Ovary (tissue), 7 donors: ENCODE measurements at regions not wholly inside any gene's neighbourhood (a gene's known extent, or its start where the extent isn't known, plus 50 kb on each side); places are given as distances from the start of the nearest gene placed in this dataset.

Source experiments
- DNase-seq, 5 donors: peaks; one replicate each; pipeline ENCODE4 v3.0.0-alpha.2; 2019 to 2020
- H3K27ac ChIP-seq, 2 donors: fragments of 200-600 bp; one replicate each; pipeline versions ENCODE4 v1.5.1 to v1.8.0; 2019 to 2022
- H3K27me3 ChIP-seq: fragments of 200-600 bp; one replicate; pipeline ENCODE4 v1.8.0; 2022
- H3K36me3 ChIP-seq: fragments of 200-600 bp; sonication (generic); one replicate; pipeline ENCODE4 v1.5.1; 2019
- H3K4me1 ChIP-seq: one replicate; pipeline ENCODE4 v1.8.1; 2013; ENCODE audit warnings: mild to moderate bottlenecking, moderate library complexity; ENCODE audit not compliant: insufficient read depth
- H3K4me3 ChIP-seq: fragments of 200-600 bp; sonication (generic); one replicate; pipeline ENCODE4 v1.5.1; 2017
- H3K9me3 ChIP-seq, 2 donors: fragments of 200-600 bp in 1 of 2; sonication (generic) in 1 of 2; one replicate each; pipeline versions ENCODE4 v1.5.1 to v1.8.1; 2013 to 2019; ENCODE audit warnings: mild to moderate bottlenecking in 1 of 2, moderate library complexity in 1 of 2
- EP300 ChIP-seq: sonication (generic); formaldehyde crosslinking; IDR thresholded peaks from one replicate; pipeline ENCODE4 v1.6.1; 2017; ENCODE audit warnings: antibody characterized with exemption
- POLR2A ChIP-seq: fragments of 450-650 bp; IDR thresholded peaks from one replicate; pipeline ENCODE4 v1.6.1; 2017; ENCODE audit warnings: antibody characterized with exemption, mild to moderate bottlenecking, moderate library complexity
- WGBS, 3 donors: extraction: QIAGEN DNeasy Blood & Tissue Kit in 1 of 3; methylation state at CpG; one replicate each; pipeline versions ENCODE4 v1.1.5 to v1.1.7; 2013 to 2017; 5-methylcytosine and 5-hydroxymethylcytosine counted together
- intact Hi-C, 4 donors: fragments of 100-400 bp; cut with DNase I; formaldehyde crosslinking; loops; one replicate each; pipeline versions ENCODE4 v1.11.0 to v1.15.1; 2022 to 2023
- TF ChIP-seq, protein P1 (sequence below), 3 donors: fragments of 450-650 bp in 2 of 3; fragments of 200-600 bp in 1 of 3; IDR thresholded peaks; one replicate each; pipeline versions ENCODE4 v1.5.1 to v1.8.0; 2016 to 2022; ENCODE audit warnings: antibody characterized with exemption in 3 of 3, mild to moderate bottlenecking in 1 of 3
- donor health status: DM: no; HTN: no; CAD: no; lungs with moderate emphysema.
- donor health status: DM: no; HTN: no; CAD: no.
- donor health status: Bipolar disorder and iron deficiency.
- donor health status: DM: no; HTN: no; CAD: no.
- donor health status: DM: yes; HTN: yes; CAD: no.

DNA sequence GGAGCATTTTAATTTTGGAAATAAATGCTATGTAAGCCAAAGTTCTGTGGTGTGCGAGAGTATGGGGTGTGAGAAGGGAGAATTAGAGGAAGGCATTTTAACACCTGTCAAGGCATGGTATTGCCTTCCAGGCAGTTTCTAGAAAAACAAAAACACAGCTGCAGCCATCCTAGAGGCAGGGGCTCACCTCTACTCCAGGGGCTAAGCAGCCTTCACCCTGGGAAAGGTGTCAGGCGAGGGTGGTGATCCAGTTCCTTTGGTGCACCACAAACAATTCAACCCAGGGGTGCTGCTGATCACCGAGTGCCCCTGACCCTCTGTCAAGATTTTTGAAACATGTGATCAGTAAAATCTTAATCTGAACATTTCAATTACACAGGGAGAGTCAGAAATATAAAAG is 59.2 kb upstream of the GPR26 start:
- Histone ChIP-seq H3K4me3 (no peak overlapping the region), H3K27me3 (no peaks in the 10 kb centered on the region), H3K9me3 (no peaks in the 10 kb centered on the region), H3K36me3 (no peaks in the 10 kb centered on the region), H3K27ac (no peak overlapping the region), H3K4me1 (no peaks in the 10 kb centered on the region)
- 23 to 31% (median 24%) methylated on average over 3 of the region's 3 CpGs for WGBS, 3 donors
- TF ChIP-seq, protein P1, sequence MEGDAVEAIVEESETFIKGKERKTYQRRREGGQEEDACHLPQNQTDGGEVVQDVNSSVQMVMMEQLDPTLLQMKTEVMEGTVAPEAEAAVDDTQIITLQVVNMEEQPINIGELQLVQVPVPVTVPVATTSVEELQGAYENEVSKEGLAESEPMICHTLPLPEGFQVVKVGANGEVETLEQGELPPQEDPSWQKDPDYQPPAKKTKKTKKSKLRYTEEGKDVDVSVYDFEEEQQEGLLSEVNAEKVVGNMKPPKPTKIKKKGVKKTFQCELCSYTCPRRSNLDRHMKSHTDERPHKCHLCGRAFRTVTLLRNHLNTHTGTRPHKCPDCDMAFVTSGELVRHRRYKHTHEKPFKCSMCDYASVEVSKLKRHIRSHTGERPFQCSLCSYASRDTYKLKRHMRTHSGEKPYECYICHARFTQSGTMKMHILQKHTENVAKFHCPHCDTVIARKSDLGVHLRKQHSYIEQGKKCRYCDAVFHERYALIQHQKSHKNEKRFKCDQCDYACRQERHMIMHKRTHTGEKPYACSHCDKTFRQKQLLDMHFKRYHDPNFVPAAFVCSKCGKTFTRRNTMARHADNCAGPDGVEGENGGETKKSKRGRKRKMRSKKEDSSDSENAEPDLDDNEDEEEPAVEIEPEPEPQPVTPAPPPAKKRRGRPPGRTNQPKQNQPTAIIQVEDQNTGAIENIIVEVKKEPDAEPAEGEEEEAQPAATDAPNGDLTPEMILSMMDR (IDR thresholded peaks at IDR 0.05), result no peak
- no peak for TF ChIP-seq POLR2A
- TF ChIP-seq EP300, result no peak
- intact Hi-C loops, result no loop called here
- no peak for DNase-seq

DNA sequence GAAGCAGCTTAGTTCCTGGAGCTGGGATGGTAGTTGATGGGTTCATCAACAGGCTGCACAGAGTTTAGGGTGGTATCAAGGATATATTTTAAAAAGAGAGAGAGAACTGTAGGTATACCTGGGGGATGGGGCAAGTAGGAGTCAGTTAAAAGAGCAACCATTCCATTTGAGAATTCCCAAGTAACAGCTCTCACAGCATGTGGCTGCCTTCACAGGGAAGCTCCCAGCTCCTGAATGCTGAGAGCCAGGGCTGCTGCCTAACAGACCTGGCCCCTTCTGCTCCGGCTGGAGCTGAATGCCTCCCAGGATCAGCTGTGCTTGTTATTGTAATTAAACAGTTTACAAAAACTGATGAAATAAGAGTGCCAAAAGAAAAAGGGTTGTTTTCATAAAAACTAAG is 58.8 kb upstream of the GPR26 start:
- 0 to 4% (median 3%) methylated on average over 1 of the region's 1 CpG for WGBS, 3 donors

DNA sequence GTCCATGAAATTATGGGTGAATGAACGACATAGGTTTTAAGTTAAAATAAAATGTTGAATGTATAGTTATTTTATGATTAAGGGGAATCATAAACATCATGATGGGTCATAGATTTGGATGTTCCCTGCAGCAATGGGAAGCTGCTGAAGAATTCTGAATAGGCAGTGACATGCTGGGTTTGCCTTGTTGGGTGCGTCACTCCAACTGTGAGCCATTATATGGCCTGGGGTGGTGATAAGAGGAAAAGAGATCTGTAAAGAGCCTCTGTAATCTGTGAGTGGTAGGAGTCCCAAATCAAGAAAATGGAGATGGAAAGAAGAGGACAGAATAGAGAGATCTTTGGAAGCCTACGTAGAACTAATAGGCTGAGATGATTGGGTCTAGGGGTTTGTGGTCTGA is 58.1 kb upstream of the GPR26 start:
- no peaks in the 10 kb centered on the region for H3K27me3 ChIP-seq
- no peaks in the 10 kb centered on the region for H3K4me1 ChIP-seq
- H3K27ac ChIP-seq, result no peak overlapping the region
- H3K9me3 ChIP-seq, result no peaks in the 10 kb centered on the region
- intact Hi-C loops, result no loop called here
- TF ChIP-seq EP300 (no peak), POLR2A (no peak)
- TF ChIP-seq, protein P1 (IDR thresholded peaks at IDR 0.05), result no peak
- H3K36me3 ChIP-seq, result no peaks in the 10 kb centered on the region
- no peak overlapping the region for H3K4me3 ChIP-seq
- DNase-seq, result no peak
- 41 to 61% (median 47%) methylated on average over 3 of the region's 3 CpGs for WGBS, 3 donors

More for the DNA sequence above, 58.8 kb upstream of the GPR26 start:
- no peaks in the 10 kb centered on the region for H3K36me3 ChIP-seq
- no peak overlapping the region for H3K27ac ChIP-seq
- no peaks in the 10 kb centered on the region for H3K9me3 ChIP-seq
- intact Hi-C loops, result no loop called here
- no peak for DNase-seq
- no peaks in the 10 kb centered on the region for H3K27me3 ChIP-seq
- TF ChIP-seq POLR2A, result no peak
- no peaks in the 10 kb centered on the region for H3K4me1 ChIP-seq
- H3K4me3 ChIP-seq, result no peak overlapping the region

DNA sequence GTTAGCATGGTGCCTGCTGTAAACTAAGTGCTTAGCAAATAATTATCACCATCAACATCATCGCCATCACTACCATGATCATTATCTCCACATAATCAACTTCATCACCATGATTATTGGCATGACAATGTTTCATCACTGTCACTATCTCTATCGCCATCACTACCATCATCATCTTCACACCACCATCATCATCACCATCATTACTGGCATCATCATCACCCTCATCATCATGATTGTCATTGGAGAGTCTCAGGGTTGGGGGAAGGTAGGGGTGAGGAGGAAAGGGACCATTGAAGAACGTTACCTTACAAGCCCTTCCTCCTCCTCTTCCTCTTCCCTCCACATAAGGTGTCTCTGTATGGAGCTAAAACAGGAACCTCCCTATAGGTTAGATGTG is 54.9 kb upstream of the GPR26 start:
- TF ChIP-seq, protein P1 (IDR thresholded peaks at IDR 0.05), result no peak
- no peak for TF ChIP-seq EP300
- TF ChIP-seq POLR2A, result no peak
- no peaks in the 10 kb centered on the region for H3K9me3 ChIP-seq
- no peaks in the 10 kb centered on the region for H3K4me1 ChIP-seq
- no peaks in the 10 kb centered on the region for H3K27me3 ChIP-seq
- DNase-seq, result no peak
- H3K27ac ChIP-seq, result no peak overlapping the region
- WGBS, 3 donors, result 61 to 71% (median 63%) methylated on average over 3 of the region's 3 CpGs
- intact Hi-C loops, result no loop called here
- H3K36me3 ChIP-seq, result no peaks in the 10 kb centered on the region
- no peak overlapping the region for H3K4me3 ChIP-seq

DNA sequence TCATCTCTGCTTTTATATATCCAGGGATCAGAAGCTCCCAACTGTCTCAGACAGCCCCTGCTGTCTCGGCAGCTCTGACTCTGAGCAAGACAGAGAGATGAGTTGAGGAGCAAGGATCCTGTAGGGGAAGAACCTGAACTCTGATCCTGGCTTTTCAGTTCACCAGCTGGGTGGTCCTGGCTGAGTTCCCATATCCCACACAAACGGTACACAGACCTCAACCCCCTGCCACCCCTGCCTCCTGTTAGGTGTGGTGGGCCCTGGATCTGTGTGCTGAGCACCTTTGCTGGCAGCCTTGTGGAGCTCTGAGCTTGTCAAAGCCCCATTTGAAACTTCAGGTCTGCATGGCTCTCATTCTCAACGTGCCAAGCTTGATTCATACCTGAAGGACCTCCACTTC is 54.3 kb upstream of the GPR26 start:
- no peak overlapping the region for H3K27ac ChIP-seq
- intact Hi-C loops, result no loop called here
- no peaks in the 10 kb centered on the region for H3K36me3 ChIP-seq
- H3K27me3 ChIP-seq, result no peaks in the 10 kb centered on the region
- DNase-seq, result no peak
- no peak for TF ChIP-seq POLR2A
- TF ChIP-seq, protein P1 (IDR thresholded peaks at IDR 0.05), result no peak
- no peak for TF ChIP-seq EP300
- no peaks in the 10 kb centered on the region for H3K4me1 ChIP-seq
- 52 to 71% (median 61%) methylated on average over 3 of the region's 3 CpGs for WGBS, 3 donors
- no peaks in the 10 kb centered on the region for H3K9me3 ChIP-seq
- H3K4me3 ChIP-seq, result no peak overlapping the region
